ENCODE measurements at regions not wholly inside any gene's neighbourhood (a gene's known extent, or its start where the extent isn't known, plus 50 kb on each side); places are given as distances from the start of the nearest gene placed in this dataset.

- 22% methylated on average over 4 of the region's 5 CpGs for WGBS
Observed at GRCh38 chr12:108047071-108047550, 82.0 kb upstream of the WSCD2 start.

GRCh38 chr12:108048686-108049085, 80.4 kb upstream of the WSCD2 start:
- 62% methylated on average over 5 of the region's 5 CpGs for WGBS
- no peaks in the 10 kb centered on the region for H3K4me1 ChIP-seq (ENCODE audit: control insufficient read depth, insufficient read depth, low read depth, low read length)

More at GRCh38 chr12:108047071-108047550, 82.0 kb upstream of the WSCD2 start:
- H3K14ac ChIP-seq (ENCODE audit: low read length in 2 of 2) = no peak overlapping the region
- H3K27me3 ChIP-seq (ENCODE audit: control insufficient read depth in 1 of 2, insufficient read depth in 1 of 2, low read length in 2 of 2) = peaks cover 0 to 18% of the 10 kb centered on the region in 2 experiments
- H4K91ac ChIP-seq (ENCODE audit: low read length) = no peak overlapping the region
- no peak overlapping the region for H3K23ac ChIP-seq (ENCODE audit: low read length in 2 of 2)
- no peaks in the 10 kb centered on the region for H3K4me1 ChIP-seq (ENCODE audit: control insufficient read depth, insufficient read depth, low read depth, low read length)
- H2BK120ac ChIP-seq (ENCODE audit: low read depth, low read length) = no peak overlapping the region
- no peak overlapping the region for H2BK15ac ChIP-seq (ENCODE audit: low read depth, poor library complexity, severe bottlenecking)
- H2BK12ac ChIP-seq (ENCODE audit: low read length in 2 of 2) = no peak overlapping the region
- no peak overlapping the region for H2BK5ac ChIP-seq (ENCODE audit: low read depth, low read length, poor library complexity, severe bottlenecking)
- H3K9ac ChIP-seq (ENCODE audit: low read length) = peak overlapping the region; percentile 73
- H3K79me1 ChIP-seq (replicated peaks; ENCODE audit: low read length, poor library complexity, severe bottlenecking) = no peaks in the 10 kb centered on the region
- no peaks in the 10 kb centered on the region for H3K36me3 ChIP-seq (ENCODE audit: control insufficient read depth in 1 of 2, insufficient read depth in 2 of 2, low read depth in 1 of 2, low read length in 2 of 2)
- no peaks in the 10 kb centered on the region for H3K9me3 ChIP-seq (ENCODE audit: control insufficient read depth, low read length)
- H3K27ac ChIP-seq (ENCODE audit: low read length, poor library complexity, severe bottlenecking) = no peak overlapping the region
- H3K4me3 ChIP-seq (ENCODE audit: insufficient read depth in 1 of 2, low read depth in 1 of 2, low read length in 2 of 2) = peak overlapping the region in 1 of 2 experiments; percentile 73
- no peak overlapping the region for H2AFZ ChIP-seq (ENCODE audit: low read depth, low read length)
- no peak overlapping the region for H3K18ac ChIP-seq (ENCODE audit: low read depth in 1 of 2, low read length in 2 of 2)
- no peak overlapping the region for H3K4me2 ChIP-seq (ENCODE audit: low read length, poor library complexity, severe bottlenecking)
- H2AK5ac ChIP-seq (ENCODE audit: low read length, severe bottlenecking) = no peak overlapping the region
- no peak for DNase-seq
- no peak overlapping the region for H4K8ac ChIP-seq (ENCODE audit: low read length)
- H3K4ac ChIP-seq (ENCODE audit: low read depth in 1 of 2, low read length in 2 of 2) = no peak overlapping the region

GRCh38 chr12:108050696-108051095, 78.4 kb upstream of the WSCD2 start:
- no peaks in the 10 kb centered on the region for H3K9me3 ChIP-seq (ENCODE audit: control insufficient read depth, low read length)
- H3K79me1 ChIP-seq (replicated peaks; ENCODE audit: low read length, poor library complexity, severe bottlenecking) = no peaks in the 10 kb centered on the region
- no peak overlapping the region for H2AFZ ChIP-seq (ENCODE audit: low read depth, low read length)
- no peak overlapping the region for H3K18ac ChIP-seq (ENCODE audit: low read depth in 1 of 2, low read length in 2 of 2)
- no peak overlapping the region for H3K9ac ChIP-seq (ENCODE audit: low read length)
- no peak overlapping the region for H4K91ac ChIP-seq (ENCODE audit: low read length)
- no peak overlapping the region for H3K4me2 ChIP-seq (ENCODE audit: low read length, poor library complexity, severe bottlenecking)
- no peak overlapping the region for H2BK120ac ChIP-seq (ENCODE audit: low read depth, low read length)
- H2BK5ac ChIP-seq (ENCODE audit: low read depth, low read length, poor library complexity, severe bottlenecking) = no peak overlapping the region
- H3K36me3 ChIP-seq (ENCODE audit: control insufficient read depth in 1 of 2, insufficient read depth in 2 of 2, low read depth in 1 of 2, low read length in 2 of 2) = no peaks in the 10 kb centered on the region
- no peak overlapping the region for H2AK5ac ChIP-seq (ENCODE audit: low read length, severe bottlenecking)
- H4K8ac ChIP-seq (ENCODE audit: low read length) = no peak overlapping the region
- H3K23ac ChIP-seq (ENCODE audit: low read length in 2 of 2) = no peak overlapping the region
- no peaks in the 10 kb centered on the region for H3K4me1 ChIP-seq (ENCODE audit: control insufficient read depth, insufficient read depth, low read depth, low read length)
- H3K4me3 ChIP-seq (ENCODE audit: insufficient read depth in 1 of 2, low read depth in 1 of 2, low read length in 2 of 2) = no peak overlapping the region
- H2BK12ac ChIP-seq (ENCODE audit: low read length in 2 of 2) = no peak overlapping the region
- no peak overlapping the region for H3K14ac ChIP-seq (ENCODE audit: low read length in 2 of 2)
- 70% methylated on average over 4 of the region's 5 CpGs for WGBS
- H2BK15ac ChIP-seq (ENCODE audit: low read depth, poor library complexity, severe bottlenecking) = no peak overlapping the region
- H3K27ac ChIP-seq (ENCODE audit: low read length, poor library complexity, severe bottlenecking) = no peak overlapping the region
- no peak for DNase-seq
- no peak overlapping the region for H3K4ac ChIP-seq (ENCODE audit: low read depth in 1 of 2, low read length in 2 of 2)
- peaks cover 0 to 18% of the 10 kb centered on the region in 2 experiments for H3K27me3 ChIP-seq (ENCODE audit: control insufficient read depth in 1 of 2, insufficient read depth in 1 of 2, low read length in 2 of 2)

More at GRCh38 chr12:108048686-108049085, 80.4 kb upstream of the WSCD2 start:
- Histone ChIP-seq H3K27me3 (ENCODE audit: control insufficient read depth in 1 of 2, insufficient read depth in 1 of 2, low read length in 2 of 2) (peaks cover 0 to 23% of the 10 kb centered on the region in 2 experiments), H4K8ac (ENCODE audit: low read length) (no peak overlapping the region), H3K18ac (ENCODE audit: low read depth in 1 of 2, low read length in 2 of 2) (no peak overlapping the region), H2BK15ac (ENCODE audit: low read depth, poor library complexity, severe bottlenecking) (no peak overlapping the region), H4K91ac (ENCODE audit: low read length) (no peak overlapping the region), H2AK5ac (ENCODE audit: low read length, severe bottlenecking) (no peak overlapping the region), H3K4ac (ENCODE audit: low read depth in 1 of 2, low read length in 2 of 2) (no peak overlapping the region), H3K27ac (ENCODE audit: low read length, poor library complexity, severe bottlenecking) (no peak overlapping the region), H3K4me3 (ENCODE audit: insufficient read depth in 1 of 2, low read depth in 1 of 2, low read length in 2 of 2) (no peak overlapping the region), H3K23ac (ENCODE audit: low read length in 2 of 2) (no peak overlapping the region), H3K36me3 (ENCODE audit: control insufficient read depth in 1 of 2, insufficient read depth in 2 of 2, low read depth in 1 of 2, low read length in 2 of 2) (no peaks in the 10 kb centered on the region), H2BK5ac (ENCODE audit: low read depth, low read length, poor library complexity, severe bottlenecking) (no peak overlapping the region), H3K9me3 (ENCODE audit: control insufficient read depth, low read length) (no peaks in the 10 kb centered on the region), H3K9ac (ENCODE audit: low read length) (no peak overlapping the region), H2BK120ac (ENCODE audit: low read depth, low read length) (no peak overlapping the region), H3K4me2 (ENCODE audit: low read length, poor library complexity, severe bottlenecking) (no peak overlapping the region), H3K79me1 (replicated peaks; ENCODE audit: low read length, poor library complexity, severe bottlenecking) (no peaks in the 10 kb centered on the region), H3K14ac (ENCODE audit: low read length in 2 of 2) (no peak overlapping the region), H2AFZ (ENCODE audit: low read depth, low read length) (no peak overlapping the region), H2BK12ac (ENCODE audit: low read length in 2 of 2) (no peak overlapping the region)
- DNase-seq = no peak

GRCh38 chr12:108052260-108052659, 76.8 kb upstream of the WSCD2 start:
- H3K36me3 ChIP-seq (ENCODE audit: control insufficient read depth in 1 of 2, insufficient read depth in 2 of 2, low read depth in 1 of 2, low read length in 2 of 2) = no peaks in the 10 kb centered on the region
- no peak overlapping the region for H4K91ac ChIP-seq (ENCODE audit: low read length)
- no peaks in the 10 kb centered on the region for H3K9me3 ChIP-seq (ENCODE audit: control insufficient read depth, low read length)
- H3K4me2 ChIP-seq (ENCODE audit: low read length, poor library complexity, severe bottlenecking) = no peak overlapping the region
- H2BK5ac ChIP-seq (ENCODE audit: low read depth, low read length, poor library complexity, severe bottlenecking) = no peak overlapping the region
- WGBS = 26% methylated on average over 4 of the region's 5 CpGs
- H3K9ac ChIP-seq (ENCODE audit: low read length) = no peak overlapping the region
- no peak overlapping the region for H2BK120ac ChIP-seq (ENCODE audit: low read depth, low read length)
- no peak overlapping the region for H3K23ac ChIP-seq (ENCODE audit: low read length in 2 of 2)
- no peak overlapping the region for H3K18ac ChIP-seq (ENCODE audit: low read depth in 1 of 2, low read length in 2 of 2)
- no peak overlapping the region for H3K14ac ChIP-seq (ENCODE audit: low read length in 2 of 2)
- peaks cover 0 to 28% of the 10 kb centered on the region in 2 experiments for H3K27me3 ChIP-seq (ENCODE audit: control insufficient read depth in 1 of 2, insufficient read depth in 1 of 2, low read length in 2 of 2)
- no peak for DNase-seq
- no peak overlapping the region for H2BK15ac ChIP-seq (ENCODE audit: low read depth, poor library complexity, severe bottlenecking)
- H2AK5ac ChIP-seq (ENCODE audit: low read length, severe bottlenecking) = no peak overlapping the region
- no peak overlapping the region for H3K4me3 ChIP-seq (ENCODE audit: insufficient read depth in 1 of 2, low read depth in 1 of 2, low read length in 2 of 2)
- H3K4ac ChIP-seq (ENCODE audit: low read depth in 1 of 2, low read length in 2 of 2) = no peak overlapping the region
- no peak overlapping the region for H2BK12ac ChIP-seq (ENCODE audit: low read length in 2 of 2)
- no peaks in the 10 kb centered on the region for H3K79me1 ChIP-seq (replicated peaks; ENCODE audit: low read length, poor library complexity, severe bottlenecking)
- H3K4me1 ChIP-seq (ENCODE audit: control insufficient read depth, insufficient read depth, low read depth, low read length) = no peaks in the 10 kb centered on the region
- H2AFZ ChIP-seq (ENCODE audit: low read depth, low read length) = no peak overlapping the region
- no peak overlapping the region for H3K27ac ChIP-seq (ENCODE audit: low read length, poor library complexity, severe bottlenecking)
- H4K8ac ChIP-seq (ENCODE audit: low read length) = no peak overlapping the region
